Ishikawa (cell line): ENCODE measurements at regions not wholly inside any gene's neighbourhood (a gene's known extent, or its start where the extent isn't known, plus 50 kb on each side); places are given as distances from the start of the nearest gene placed in this dataset.

ENCODE experiments used
- CEBPB ChIP-seq: IDR thresholded peaks from 2 replicates; pipeline ENCODE4 v1.6.1; 2012
- CREB1 ChIP-seq: IDR thresholded peaks from 2 replicates; pipeline ENCODE4 v1.6.1; 2012; ENCODE audit warnings: low read depth
- EGR1 ChIP-seq: IDR thresholded peaks from 2 replicates; pipeline ENCODE4 v1.6.1; 2012
- EP300 ChIP-seq: IDR thresholded peaks from 2 replicates; pipeline ENCODE4 v1.6.1; 2012; ENCODE audit warnings: borderline replicate concordance
- FOXM1 ChIP-seq: IDR thresholded peaks from 2 replicates; pipeline ENCODE4 v1.6.1; 2012; ENCODE audit warnings: low read depth, borderline replicate concordance
- MAX ChIP-seq: IDR thresholded peaks from 2 replicates; pipeline ENCODE4 v1.6.1; 2012
- NFIC ChIP-seq: IDR thresholded peaks from 2 replicates; pipeline ENCODE4 v1.6.1; 2012
- RAD21 ChIP-seq: IDR thresholded peaks from 2 replicates; pipeline ENCODE4 v1.6.1; 2012; ENCODE audit warnings: low read depth
- REST ChIP-seq: IDR thresholded peaks from 2 replicates; pipeline ENCODE4 v1.6.1; 2012; ENCODE audit warnings: low read depth, mild to moderate bottlenecking
- TAF1 ChIP-seq: IDR thresholded peaks from 2 replicates; pipeline ENCODE4 v1.6.1; 2012; ENCODE audit warnings: low read depth, mild to moderate bottlenecking
- TCF12 ChIP-seq: IDR thresholded peaks from 2 replicates; pipeline ENCODE4 v1.6.1; 2012; ENCODE audit warnings: low read depth
- TEAD4 ChIP-seq: IDR thresholded peaks from 2 replicates; pipeline ENCODE4 v1.6.1; 2012
- USF1 ChIP-seq: IDR thresholded peaks from 2 replicates; pipeline ENCODE4 v1.6.1; 2012
- YY1 ChIP-seq: IDR thresholded peaks from 2 replicates; pipeline ENCODE4 v1.6.1; 2012; ENCODE audit warnings: low read depth
- ZBTB7A ChIP-seq: IDR thresholded peaks from 2 replicates; pipeline ENCODE4 v1.6.1; 2012; ENCODE audit warnings: low read depth

- TF ChIP-seq RAD21 (no peak), TCF12 (no peak), CREB1 (no peak), ZBTB7A (peak; percentile 90), TAF1 (no peak), YY1 (0 out of 2 replicates have a peak, but pooled peaks have one; percentile 22), EP300 (no peak), USF1 (no peak), TEAD4 (no peak), REST (no peak), FOXM1 (no peak), CEBPB (no peak), EGR1 (peak; percentile 57; the same call in 1 of the 2 replicates), MAX (no peak; the same call in none of the 2 replicates), NFIC (no peak)
Observed at GRCh38 chr1:84077476-84078107, 66.5 kb upstream of the PRKACB start.

- TF ChIP-seq TCF12 (no peak), EP300 (no peak), TAF1 (no peak), USF1 (no peak), YY1 (no peak), NFIC (no peak), FOXM1 (no peak), EGR1 (no peak), ZBTB7A (no peak), MAX (no peak), RAD21 (no peak), REST (no peak), CEBPB (no peak), TEAD4 (no peak), CREB1 (no peak)
Observed at GRCh38 chr1:84073266-84073665, 70.8 kb upstream of the PRKACB start.

- TF ChIP-seq EGR1, result no peak
- no peak for TF ChIP-seq REST
- no peak for TF ChIP-seq YY1
- TF ChIP-seq MAX, result no peak
Observed at GRCh38 chr1:84069236-84069845, 70.4 kb upstream of the TTLL7 start.

- TF ChIP-seq CREB1 (no peak), TCF12 (no peak), TEAD4 (no peak)
Observed at GRCh38 chr1:84062496-84062895, 63.6 kb upstream of the TTLL7 start.
